CD4-positive, CD25-positive, alpha-beta regulatory T cell (primary cell): ENCODE measurements at regions not wholly inside any gene's neighbourhood (a gene's known extent, or its start where the extent isn't known, plus 50 kb on each side); places are given as distances from the start of the nearest gene placed in this dataset.

Experiments used
- ATAC-seq, 2 donors: fragments of 150-1000 bp; cut with Tn5 transposase; one replicate each; pipeline ENCODE4 v1.10.0; 2021; ENCODE audit warnings: low read depth in 2 of 2, moderate number of reproducible peaks in 2 of 2, moderate library complexity in 1 of 2
- DNase-seq, 3 donors: peaks; one replicate each; pipeline versions ENCODE4 v3.0.0 to v3.0.0-alpha.2; 2012 to 2022; ENCODE audit warnings: mixed read lengths in 1 of 3
- H3K27ac ChIP-seq: one replicate; pipeline ENCODE4 v1.7.0; 2013; ENCODE audit warnings: mild to moderate bottlenecking, low read length; ENCODE audit not compliant: insufficient read depth, poor library complexity, severe bottlenecking
- H3K27me3 ChIP-seq: one replicate; pipeline ENCODE4 v1.7.0; 2013; ENCODE audit warnings: low read length; ENCODE audit not compliant: control insufficient read depth, insufficient read depth
- H3K36me3 ChIP-seq: one replicate; pipeline ENCODE4 v1.7.0; 2013; ENCODE audit warnings: mild to moderate bottlenecking, low read length, moderate library complexity; ENCODE audit not compliant: control insufficient read depth, insufficient read depth
- H3K4me1 ChIP-seq: 2 replicates; pipeline ENCODE4 v1.7.0; 2013; ENCODE audit warnings: mild to moderate bottlenecking, low read length; ENCODE audit not compliant: insufficient read depth, control insufficient read depth, poor library complexity, severe bottlenecking
- H3K4me3 ChIP-seq: one replicate; pipeline ENCODE4 v1.7.0; 2013; ENCODE audit warnings: low read depth, mild to moderate bottlenecking, low read length, moderate library complexity
- H3K9me3 ChIP-seq, 2 experiments: 1 replicate in 1 of 2; 2 replicates in 1 of 2; pipeline ENCODE4 v1.7.0; 2013; ENCODE audit warnings: low read length in 2 of 2, mild to moderate bottlenecking in 1 of 2, moderate library complexity in 1 of 2; ENCODE audit not compliant: control insufficient read depth in 2 of 2
- H3K27ac Mint-ChIP-seq, 3 donors: one replicate each; pipeline ENCODE4 v1.8.0; 2020 to 2022; ENCODE audit warnings: mild to moderate bottlenecking in 3 of 3, mixed read lengths in 3 of 3, moderate library complexity in 2 of 3
- H3K27me3 Mint-ChIP-seq: one replicate; pipeline ENCODE4 v1.8.0; 2022; ENCODE audit warnings: mild to moderate bottlenecking, mixed read lengths
- H3K36me3 Mint-ChIP-seq: one replicate; pipeline ENCODE4 v1.8.0; 2020; ENCODE audit warnings: mixed read lengths
- H3K4me1 Mint-ChIP-seq, 4 donors: one replicate each; pipeline ENCODE4 v1.8.0; 2020 to 2022; ENCODE audit warnings: mixed read lengths in 4 of 4, mild to moderate bottlenecking in 1 of 4
- H3K4me3 Mint-ChIP-seq, 4 donors: one replicate each; pipeline ENCODE4 v1.8.0; 2020 to 2022; ENCODE audit warnings: mild to moderate bottlenecking in 4 of 4, mixed read lengths in 4 of 4, moderate library complexity in 3 of 4
- H3K9me3 Mint-ChIP-seq, 7 donors: one replicate each; pipeline ENCODE4 v1.8.0; 2020 to 2022; ENCODE audit warnings: mixed read lengths in 7 of 7, mild to moderate bottlenecking in 3 of 7, moderate library complexity in 2 of 7

DNA sequence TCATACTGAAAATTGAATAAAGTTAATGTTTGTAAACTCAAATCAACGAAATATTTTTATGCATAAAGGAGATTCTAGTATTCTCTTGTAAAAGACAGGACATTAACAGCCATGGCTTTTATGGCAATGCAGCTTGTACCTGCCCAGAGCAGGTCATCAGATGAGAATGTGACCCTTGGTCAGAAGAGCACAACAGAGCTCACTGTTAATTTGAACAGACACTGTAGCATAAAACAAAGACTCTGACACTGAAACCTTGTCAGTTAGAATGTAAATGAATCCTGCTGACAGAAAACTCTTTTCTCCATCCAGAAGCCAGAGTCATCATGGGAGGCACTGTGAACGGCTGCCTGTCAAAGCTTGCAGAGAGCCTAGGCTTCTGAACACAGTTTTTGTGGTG is 410.6 kb downstream of the RAP2B start:
- H3K36me3 ChIP-seq = no peaks in the 10 kb centered on the region
- H3K4me1 ChIP-seq = no peaks in the 10 kb centered on the region
- H3K27me3 ChIP-seq = no peaks in the 10 kb centered on the region
- H3K9me3 Mint-ChIP-seq = peaks cover 0 to 4% (median 0%) of the 10 kb centered on the region in 7 donors
- peak overlapping the region in 1 of 3 donors; percentile 42 for H3K27ac Mint-ChIP-seq
- no peaks in the 10 kb centered on the region for H3K9me3 ChIP-seq
- H3K4me3 ChIP-seq = no peak overlapping the region
- H3K27me3 Mint-ChIP-seq = peaks cover 5% of the 10 kb centered on the region
- H3K4me3 Mint-ChIP-seq = no peak overlapping the region
- no peaks in the 10 kb centered on the region for H3K4me1 Mint-ChIP-seq
- no peak overlapping the region for H3K27ac ChIP-seq
- ATAC-seq = no peak
- H3K36me3 Mint-ChIP-seq = no peaks in the 10 kb centered on the region
- no peak for DNase-seq

DNA sequence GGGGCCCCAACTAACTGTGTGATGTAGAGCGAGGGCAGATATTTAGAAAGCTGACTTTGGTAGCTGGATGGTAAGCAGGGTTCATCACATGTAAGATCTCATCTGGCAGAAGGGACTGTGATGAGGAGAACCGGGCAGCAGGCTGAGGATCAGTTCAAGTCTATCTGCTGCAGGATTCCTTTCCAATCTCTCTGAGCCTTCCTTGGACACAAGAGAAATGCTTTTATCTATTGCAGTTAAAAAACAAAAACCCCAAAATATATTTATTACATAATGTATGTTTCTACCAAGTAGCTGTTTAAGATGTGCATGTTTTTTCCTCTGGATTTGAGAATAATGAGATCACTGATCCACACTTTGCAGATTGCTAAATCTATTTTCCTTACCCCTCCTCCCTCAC is 411.5 kb downstream of the RAP2B start:
- H3K9me3 ChIP-seq = no peaks in the 10 kb centered on the region
- ATAC-seq (no peak), DNase-seq (no peak)
- H3K27ac ChIP-seq = no peak overlapping the region
- no peak overlapping the region for H3K4me3 Mint-ChIP-seq
- H3K36me3 ChIP-seq = no peaks in the 10 kb centered on the region
- no peaks in the 10 kb centered on the region for H3K4me1 ChIP-seq
- H3K4me1 Mint-ChIP-seq = no peaks in the 10 kb centered on the region
- H3K9me3 Mint-ChIP-seq = peaks cover 0 to 2% (median 0%) of the 10 kb centered on the region in 7 donors
- no peak overlapping the region for H3K27ac Mint-ChIP-seq
- peaks cover 5% of the 10 kb centered on the region for H3K27me3 Mint-ChIP-seq
- no peaks in the 10 kb centered on the region for H3K36me3 Mint-ChIP-seq
- H3K27me3 ChIP-seq = no peaks in the 10 kb centered on the region
- H3K4me3 ChIP-seq = no peak overlapping the region

GRCh38 chr3:153574445-153574844 is 412.4 kb downstream of the RAP2B start:
- Mint-ChIP-seq H3K4me1 (no peaks in the 10 kb centered on the region), H3K9me3 (peaks cover 0 to 2% (median 0%) of the 10 kb centered on the region in 7 donors)

DNA sequence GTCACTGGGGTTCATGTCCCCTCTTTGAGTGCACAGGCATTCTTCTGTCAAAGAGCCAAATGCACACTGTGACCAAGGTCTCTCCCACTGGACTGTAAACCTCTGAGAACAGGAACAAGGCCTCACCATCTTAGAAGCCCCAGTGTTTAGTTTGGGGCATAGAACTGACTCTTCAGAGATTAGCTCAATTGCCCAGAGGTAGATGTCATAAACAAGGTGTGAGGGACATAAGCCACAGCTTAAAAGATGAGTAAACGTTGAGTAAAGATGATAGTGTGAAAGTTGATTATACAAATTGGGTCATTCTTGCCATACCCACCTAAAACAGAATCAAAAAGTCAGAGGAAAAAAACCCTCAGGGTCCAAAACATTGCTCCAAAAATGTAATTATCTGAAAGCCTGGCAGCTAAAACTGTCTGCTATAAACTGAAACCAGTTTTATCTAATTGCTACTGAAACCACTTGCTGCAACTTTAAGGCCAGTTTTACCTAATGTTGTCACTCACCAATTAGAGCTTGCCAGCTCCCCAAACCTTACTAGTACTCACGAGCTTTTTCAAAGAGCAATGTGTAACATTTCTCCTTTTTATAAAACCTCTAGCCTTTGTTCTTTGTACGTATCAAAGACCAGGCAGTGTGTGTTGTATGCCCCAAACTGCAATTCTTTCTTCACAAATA is 415.2 kb downstream of the RAP2B start:
- DNase-seq = no peak
- Histone ChIP-seq H3K27me3 (no peaks in the 10 kb centered on the region), H3K9me3 (no peaks in the 10 kb centered on the region), H3K4me3 (no peak overlapping the region), H3K36me3 (no peaks in the 10 kb centered on the region), H3K27ac (no peak overlapping the region), H3K4me1 (no peaks in the 10 kb centered on the region)
- Mint-ChIP-seq H3K4me3 (no peak overlapping the region), H3K36me3 (no peaks in the 10 kb centered on the region), H3K27ac (no peak overlapping the region), H3K27me3 (peaks cover 2% of the 10 kb centered on the region), H3K9me3 (peaks cover 0 to 1% (median 0%) of the 10 kb centered on the region in 7 donors), H3K4me1 (no peaks in the 10 kb centered on the region)
- ATAC-seq = no peak

More at GRCh38 chr3:153574445-153574844, 412.4 kb downstream of the RAP2B start:
- no peak for DNase-seq
- Histone ChIP-seq H3K4me1 (no peaks in the 10 kb centered on the region), H3K36me3 (no peaks in the 10 kb centered on the region), H3K4me3 (no peak overlapping the region), H3K9me3 (no peaks in the 10 kb centered on the region), H3K27me3 (no peaks in the 10 kb centered on the region), H3K27ac (no peak overlapping the region)
- Mint-ChIP-seq H3K4me3 (no peak overlapping the region), H3K27ac (no peak overlapping the region), H3K36me3 (no peaks in the 10 kb centered on the region), H3K27me3 (peaks cover 5% of the 10 kb centered on the region)
- ATAC-seq = no peak

GRCh38 chr3:153578046-153578445 is 416.0 kb downstream of the RAP2B start:
- Histone ChIP-seq H3K4me1 (no peaks in the 10 kb centered on the region), H3K27ac (no peak overlapping the region), H3K27me3 (no peaks in the 10 kb centered on the region), H3K36me3 (no peaks in the 10 kb centered on the region), H3K4me3 (no peak overlapping the region), H3K9me3 (no peaks in the 10 kb centered on the region)
- Mint-ChIP-seq H3K27ac (no peak overlapping the region), H3K4me1 (no peaks in the 10 kb centered on the region), H3K4me3 (no peak overlapping the region), H3K9me3 (peaks cover 0 to 3% (median 0%) of the 10 kb centered on the region in 7 donors), H3K36me3 (no peaks in the 10 kb centered on the region), H3K27me3 (no peaks in the 10 kb centered on the region)
- no peak for ATAC-seq
- no peak for DNase-seq

DNA sequence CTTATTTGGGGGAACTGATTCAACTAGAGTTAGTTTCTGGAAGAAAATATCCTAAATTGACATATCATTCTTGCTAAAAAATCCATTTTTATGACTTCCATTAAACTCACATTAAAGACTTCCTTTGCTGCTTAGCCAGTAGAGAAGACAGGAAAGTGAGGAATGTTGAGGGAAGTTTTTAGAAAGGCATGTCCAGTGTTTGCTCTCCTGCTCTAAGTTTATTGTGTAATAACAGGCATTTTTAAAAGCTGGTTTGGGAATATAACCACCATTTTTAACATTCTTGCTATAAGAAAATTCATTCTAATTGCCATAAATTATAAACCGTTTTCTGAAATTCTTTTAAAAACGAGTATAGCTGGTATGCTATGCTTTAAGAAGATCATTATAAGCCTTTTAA is 428.0 kb downstream of the RAP2B start:
- Histone ChIP-seq H3K27ac (no peak overlapping the region), H3K4me1 (no peaks in the 10 kb centered on the region), H3K9me3 (no peaks in the 10 kb centered on the region), H3K36me3 (no peaks in the 10 kb centered on the region), H3K4me3 (no peak overlapping the region), H3K27me3 (no peaks in the 10 kb centered on the region)
- Mint-ChIP-seq H3K27ac (no peak overlapping the region), H3K27me3 (no peaks in the 10 kb centered on the region), H3K36me3 (no peaks in the 10 kb centered on the region), H3K4me3 (no peak overlapping the region), H3K9me3 (peaks cover 0 to 5% (median 0%) of the 10 kb centered on the region in 7 donors), H3K4me1 (no peaks in the 10 kb centered on the region)
- ATAC-seq = no peak
- DNase-seq = no peak

DNA sequence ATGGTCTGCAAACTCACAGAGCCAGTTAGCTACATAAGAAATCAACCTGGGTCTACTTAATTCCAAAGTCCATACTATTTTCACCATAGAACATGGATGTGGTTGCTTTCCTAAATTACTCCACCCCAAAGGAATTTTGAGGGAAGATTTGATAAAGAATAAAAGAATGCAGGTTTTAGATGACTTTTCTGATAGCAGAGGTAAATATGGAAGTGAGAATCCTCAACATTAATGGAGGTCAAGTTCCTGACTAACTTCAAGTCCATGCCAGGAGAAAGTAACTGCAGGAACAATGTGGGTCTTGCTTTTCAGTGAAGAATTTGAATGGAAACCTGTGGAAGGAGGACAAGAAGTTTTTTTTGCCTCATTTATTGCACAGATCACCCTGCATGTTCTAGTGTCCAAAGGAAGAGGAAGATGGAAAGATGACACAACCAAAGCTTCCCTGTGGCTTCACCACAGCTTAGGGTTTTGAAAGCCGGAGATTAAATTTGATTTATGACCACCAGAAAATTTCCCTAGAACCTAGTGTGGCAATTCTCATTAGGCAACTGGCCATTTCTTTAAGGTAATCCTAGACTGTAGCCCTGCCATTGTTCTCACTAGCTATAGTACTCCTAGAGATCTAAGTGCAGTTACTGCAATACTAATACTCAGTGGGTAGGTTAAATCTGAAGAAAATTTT is 429.7 kb downstream of the RAP2B start:
- DNase-seq = no peak
- Mint-ChIP-seq H3K4me1 (no peaks in the 10 kb centered on the region), H3K27me3 (no peaks in the 10 kb centered on the region), H3K27ac (no peak overlapping the region), H3K9me3 (peaks cover 0 to 2% (median 0%) of the 10 kb centered on the region in 7 donors), H3K36me3 (no peaks in the 10 kb centered on the region), H3K4me3 (no peak overlapping the region)
- Histone ChIP-seq H3K27ac (no peak overlapping the region), H3K36me3 (no peaks in the 10 kb centered on the region), H3K4me1 (no peaks in the 10 kb centered on the region), H3K9me3 (no peaks in the 10 kb centered on the region), H3K27me3 (no peaks in the 10 kb centered on the region), H3K4me3 (no peak overlapping the region)
- ATAC-seq = no peak
